ENCODE measurements at regions not wholly inside any gene's neighbourhood (a gene's known extent, or its start where the extent isn't known, plus 50 kb on each side); places are given as distances from the start of the nearest gene placed in this dataset.

GRCh38 chr4:141922236-141922635 lies 285.9 kb downstream of the IL15 start:
- no peak for DNase-seq

- DNase-seq = no peak
These were observed 290.0 kb downstream of the IL15 start for GRCh38 chr4:141926406-141926805.

GRCh38 chr4:141932490-141932889 lies 296.1 kb downstream of the IL15 start:
- no peak for DNase-seq

- DNase-seq = no peak
These were observed 297.6 kb downstream of the IL15 start for GRCh38 chr4:141933978-141934377.

- no peak for DNase-seq
These were observed 319.3 kb downstream of the IL15 start for GRCh38 chr4:141955696-141956095.

GRCh38 chr4:141957416-141957815 lies 321.0 kb downstream of the IL15 start:
- no peak for DNase-seq

- no peak for DNase-seq
These were observed 326.1 kb downstream of the IL15 start for GRCh38 chr4:141962486-141962885.

- no peak for DNase-seq
These were observed 335.5 kb downstream of the IL15 start for GRCh38 chr4:141971869-141972268.

- DNase-seq = no peak
These were observed 336.6 kb downstream of the IL15 start for GRCh38 chr4:141972950-141973349.

Data from femur (tissue), 1 donor.